CD4-positive, alpha-beta memory T cell (primary cell): ENCODE measurements at regions not wholly inside any gene's neighbourhood (a gene's known extent, or its start where the extent isn't known, plus 50 kb on each side); places are given as distances from the start of the nearest gene placed in this dataset.

Experiments
- CTCF ChIA-PET: fragments of 350-600 bp; sonication (Branson Sonifier 250); formaldehyde crosslinking; loops from one replicate; lab custom pipeline; 2021; ENCODE audit warnings: inconsistent platforms; ENCODE audit not compliant: partially characterized antibody; lab: Charles Lee
- POLR2A ChIA-PET: fragments of 350-600 bp; sonication (Branson Sonifier 250); formaldehyde crosslinking; loops from one replicate; lab custom pipeline; 2021; ENCODE audit not compliant: partially characterized antibody; lab: Charles Lee
- DNase-seq, 5 donors: peaks; one replicate each; pipeline versions ENCODE4 v3.0.0 to v3.0.0-alpha.2; 2020 to 2022; ENCODE audit warnings: mixed read lengths in 1 of 5
- H3K27ac ChIP-seq: one replicate; pipeline ENCODE4 v1.7.0; 2013; ENCODE audit warnings: low read depth, low read length
- H3K27me3 ChIP-seq: 2 replicates; pipeline ENCODE4 v1.7.0; 2013; ENCODE audit warnings: mild to moderate bottlenecking, low read length, moderate library complexity; ENCODE audit not compliant: insufficient read depth
- H3K36me3 ChIP-seq: 2 replicates; pipeline ENCODE4 v1.7.0; 2013; ENCODE audit warnings: mild to moderate bottlenecking, low read length, moderate library complexity; ENCODE audit not compliant: insufficient read depth
- H3K4me1 ChIP-seq: 2 replicates; pipeline ENCODE4 v1.7.0; 2013; ENCODE audit warnings: mild to moderate bottlenecking, low read length, moderate library complexity; ENCODE audit not compliant: insufficient read depth
- H3K4me3 ChIP-seq, 2 donors: one replicate each; pipeline ENCODE4 v1.7.0; 2013; ENCODE audit warnings: low read length in 2 of 2, mild to moderate bottlenecking in 1 of 2
- H3K9me3 ChIP-seq, 2 donors: one replicate each; pipeline ENCODE4 v1.7.0; 2013; ENCODE audit warnings: low read length in 2 of 2, control low read depth in 1 of 2; ENCODE audit not compliant: control insufficient read depth in 1 of 2
- H3K27ac Mint-ChIP-seq, 7 donors: one replicate each; pipeline ENCODE4 v1.8.0; 2020 to 2021; ENCODE audit warnings: mixed read lengths in 7 of 7, mild to moderate bottlenecking in 6 of 7, inconsistent platforms in 3 of 7, moderate library complexity in 3 of 7
- H3K27me3 Mint-ChIP-seq, 2 donors: one replicate each; pipeline ENCODE4 v1.8.0; 2020 to 2021; ENCODE audit warnings: mixed read lengths in 2 of 2
- H3K36me3 Mint-ChIP-seq, 2 donors: one replicate each; pipeline ENCODE4 v1.8.0; 2020 to 2021; ENCODE audit warnings: mixed read lengths in 2 of 2, inconsistent platforms in 1 of 2, mild to moderate bottlenecking in 1 of 2
- H3K4me1 Mint-ChIP-seq, 4 donors: one replicate each; pipeline ENCODE4 v1.8.0; 2020 to 2021; ENCODE audit warnings: mixed read lengths in 4 of 4, mild to moderate bottlenecking in 1 of 4
- H3K4me3 Mint-ChIP-seq, 8 donors: one replicate each; pipeline ENCODE4 v1.8.0; 2020 to 2021; ENCODE audit warnings: mixed read lengths in 8 of 8, mild to moderate bottlenecking in 7 of 8, moderate library complexity in 6 of 8, inconsistent platforms in 3 of 8
- H3K9me3 Mint-ChIP-seq, 8 donors: one replicate each; pipeline ENCODE4 v1.8.0; 2020 to 2021; ENCODE audit warnings: mixed read lengths in 8 of 8, mild to moderate bottlenecking in 5 of 8, inconsistent platforms in 3 of 8, moderate library complexity in 1 of 8
- intact Hi-C: fragments of 100-400 bp; cut with micrococcal nuclease; formaldehyde crosslinking; loops from one replicate; pipeline ENCODE4 v1.15.1; 2023

DNA sequence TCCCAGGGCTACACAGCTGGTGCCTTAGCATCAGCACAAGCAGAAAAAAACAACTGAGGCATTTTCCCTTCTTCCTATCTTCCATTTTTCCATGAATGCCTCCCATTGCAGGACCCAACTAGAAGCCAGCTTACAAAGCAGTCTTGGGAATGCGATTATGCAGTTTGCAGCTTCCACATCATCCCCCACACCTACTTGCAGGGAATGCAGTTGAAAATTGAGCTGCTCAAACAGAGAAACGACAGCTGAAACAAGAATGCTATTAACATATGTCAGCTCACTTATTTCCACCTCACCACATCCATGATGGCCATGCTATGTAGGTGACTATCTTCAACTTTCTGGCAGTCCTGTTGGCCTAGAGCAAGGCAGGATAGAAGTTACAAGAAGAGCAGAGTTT lies 150.6 kb upstream of the KCTD3 start:
- Mint-ChIP-seq H3K9me3 (peaks cover 0 to 6% (median 0%) of the 10 kb centered on the region in 8 donors), H3K27ac (no peak overlapping the region), H3K27me3 (no peaks in the 10 kb centered on the region), H3K4me1 (no peaks in the 10 kb centered on the region), H3K4me3 (no peak overlapping the region), H3K36me3 (no peaks in the 10 kb centered on the region)
- ChIA-PET CTCF (no interaction called here), POLR2A (no interaction called here)
- no peaks in the 10 kb centered on the region for H3K27me3 ChIP-seq
- no peak overlapping the region for H3K27ac ChIP-seq
- H3K4me3 ChIP-seq: no peak overlapping the region
- DNase-seq: no peak
- no peaks in the 10 kb centered on the region for H3K9me3 ChIP-seq
- no peaks in the 10 kb centered on the region for H3K4me1 ChIP-seq
- no peaks in the 10 kb centered on the region for H3K36me3 ChIP-seq
- intact Hi-C loops: no loop called here

DNA sequence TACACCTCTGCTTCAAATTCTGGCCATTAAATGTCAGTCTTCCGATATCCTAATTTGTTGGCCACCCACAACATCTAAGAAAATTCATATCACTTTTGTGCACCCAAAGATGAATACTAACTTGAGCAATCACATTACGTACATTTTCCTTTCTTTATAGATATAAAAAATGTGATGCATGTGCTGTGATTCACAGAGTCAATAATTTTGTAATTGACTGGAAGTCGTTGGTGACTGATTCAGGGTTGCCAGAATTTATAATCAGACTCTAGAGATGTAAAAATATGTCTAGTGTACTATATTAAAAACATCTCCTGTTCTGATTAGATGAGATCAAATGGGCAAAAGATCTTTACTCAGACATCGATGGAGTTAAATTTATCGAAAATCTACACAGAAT lies 150.0 kb upstream of the KCTD3 start:
- no peaks in the 10 kb centered on the region for H3K4me1 Mint-ChIP-seq
- Histone ChIP-seq H3K4me3 (no peak overlapping the region), H3K9me3 (no peaks in the 10 kb centered on the region), H3K27ac (no peak overlapping the region), H3K36me3 (no peaks in the 10 kb centered on the region), H3K27me3 (no peaks in the 10 kb centered on the region), H3K4me1 (no peaks in the 10 kb centered on the region)
- CTCF ChIA-PET: no interaction called here
- POLR2A ChIA-PET: no interaction called here
- H3K36me3 Mint-ChIP-seq: no peaks in the 10 kb centered on the region
- H3K27me3 Mint-ChIP-seq: no peaks in the 10 kb centered on the region
- no peak overlapping the region for H3K27ac Mint-ChIP-seq
- intact Hi-C loops: no loop called here
- DNase-seq: no peak
- no peak overlapping the region for H3K4me3 Mint-ChIP-seq
- peaks cover 0 to 3% (median 0%) of the 10 kb centered on the region in 8 donors for H3K9me3 Mint-ChIP-seq

GRCh38 chr1:215418876-215419447 lies 148.1 kb upstream of the KCTD3 start:
- H3K9me3 ChIP-seq: no peaks in the 10 kb centered on the region
- no peaks in the 10 kb centered on the region for H3K27me3 Mint-ChIP-seq
- no peak overlapping the region for H3K27ac ChIP-seq
- H3K27me3 ChIP-seq: no peaks in the 10 kb centered on the region
- ChIA-PET CTCF (no interaction called here), POLR2A (no interaction called here)
- no peak overlapping the region for H3K4me3 Mint-ChIP-seq
- intact Hi-C loops: no loop called here
- H3K4me1 Mint-ChIP-seq: no peaks in the 10 kb centered on the region
- no peaks in the 10 kb centered on the region for H3K36me3 ChIP-seq
- no peak overlapping the region for H3K4me3 ChIP-seq
- no peak for DNase-seq
- H3K4me1 ChIP-seq: no peaks in the 10 kb centered on the region
- peaks cover 0 to 5% (median 0%) of the 10 kb centered on the region in 8 donors for H3K9me3 Mint-ChIP-seq
- no peaks in the 10 kb centered on the region for H3K36me3 Mint-ChIP-seq
- H3K27ac Mint-ChIP-seq: peak overlapping the region in 1 of 7 donors; percentile 26

DNA sequence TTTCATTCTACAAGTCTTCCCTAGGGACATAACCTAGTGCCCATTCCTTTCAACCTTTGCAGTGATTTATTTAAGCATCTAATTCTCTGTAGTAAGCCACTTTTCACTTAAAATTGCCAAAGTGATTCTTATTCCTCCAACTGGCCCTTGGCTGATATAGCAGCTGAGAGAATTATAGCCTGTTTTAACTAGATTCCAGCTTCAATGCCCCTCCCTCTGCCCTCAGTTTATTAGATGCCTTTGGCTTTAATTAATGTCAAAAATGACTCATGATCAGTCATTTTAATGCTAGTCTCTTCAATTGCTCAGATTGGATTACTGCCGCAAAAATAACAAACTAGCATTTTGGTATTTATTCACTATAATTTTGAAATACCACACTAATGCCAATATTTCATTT lies 145.4 kb upstream of the KCTD3 start:
- H3K9me3 ChIP-seq: no peaks in the 10 kb centered on the region
- no peak overlapping the region for H3K27ac Mint-ChIP-seq
- H3K4me1 ChIP-seq: no peaks in the 10 kb centered on the region
- H3K27me3 ChIP-seq: no peaks in the 10 kb centered on the region
- no peak overlapping the region for H3K4me3 Mint-ChIP-seq
- H3K4me1 Mint-ChIP-seq: no peaks in the 10 kb centered on the region
- H3K9me3 Mint-ChIP-seq: peaks cover 0 to 5% (median 0%) of the 10 kb centered on the region in 8 donors
- CTCF ChIA-PET: no interaction called here
- DNase-seq: no peak
- no peaks in the 10 kb centered on the region for H3K27me3 Mint-ChIP-seq
- H3K27ac ChIP-seq: no peak overlapping the region
- H3K36me3 ChIP-seq: no peaks in the 10 kb centered on the region
- POLR2A ChIA-PET: no interaction called here
- intact Hi-C loops: no loop called here
- H3K4me3 ChIP-seq: no peak overlapping the region
- no peaks in the 10 kb centered on the region for H3K36me3 Mint-ChIP-seq

- Mint-ChIP-seq H3K27me3 (no peaks in the 10 kb centered on the region), H3K36me3 (no peaks in the 10 kb centered on the region), H3K4me1 (no peaks in the 10 kb centered on the region), H3K27ac (no peak overlapping the region), H3K4me3 (no peak overlapping the region), H3K9me3 (peaks cover 3 to 13% (median 7%) of the 10 kb centered on the region in 8 donors)
- Histone ChIP-seq H3K4me3 (no peak overlapping the region), H3K36me3 (no peaks in the 10 kb centered on the region), H3K9me3 (no peaks in the 10 kb centered on the region), H3K4me1 (no peaks in the 10 kb centered on the region), H3K27ac (no peak overlapping the region), H3K27me3 (no peaks in the 10 kb centered on the region)
- ChIA-PET POLR2A (no interaction called here), CTCF (no interaction called here)
- DNase-seq: no peak
- intact Hi-C loops: no loop called here
Observed at GRCh38 chr1:215423288-215423687, 143.8 kb upstream of the KCTD3 start.

DNA sequence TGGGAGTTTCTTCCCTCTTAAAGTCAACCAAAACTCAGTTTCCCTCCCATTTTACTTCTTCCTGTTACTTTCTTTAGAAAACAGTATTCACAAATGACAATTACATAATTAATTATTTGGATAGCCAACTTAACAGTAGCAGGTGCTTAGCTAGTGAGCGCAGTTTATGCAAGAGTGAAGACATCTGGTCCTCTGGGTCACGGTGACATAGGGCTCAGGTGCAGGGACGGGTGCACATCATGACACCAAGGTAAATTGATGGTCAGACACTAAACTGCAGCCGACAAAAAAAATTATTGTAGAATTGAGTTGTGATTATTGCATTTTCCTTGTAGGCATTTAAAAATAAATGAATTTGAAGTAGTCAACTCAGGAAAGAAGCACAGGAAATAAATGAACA lies 142.0 kb upstream of the KCTD3 start:
- Mint-ChIP-seq H3K4me1 (no peaks in the 10 kb centered on the region), H3K27ac (no peak overlapping the region), H3K4me3 (no peak overlapping the region), H3K27me3 (no peaks in the 10 kb centered on the region), H3K36me3 (no peaks in the 10 kb centered on the region), H3K9me3 (peaks cover 4 to 23% (median 9%) of the 10 kb centered on the region in 8 donors)
- POLR2A ChIA-PET: no interaction called here
- H3K27me3 ChIP-seq: no peaks in the 10 kb centered on the region
- CTCF ChIA-PET: no interaction called here
- H3K36me3 ChIP-seq: no peaks in the 10 kb centered on the region
- DNase-seq: no peak
- H3K4me1 ChIP-seq: no peaks in the 10 kb centered on the region
- no peak overlapping the region for H3K27ac ChIP-seq
- intact Hi-C loops: no loop called here
- no peaks in the 10 kb centered on the region for H3K9me3 ChIP-seq
- no peak overlapping the region for H3K4me3 ChIP-seq

GRCh38 chr1:215426101-215426500 lies 141.0 kb upstream of the KCTD3 start:
- Mint-ChIP-seq H3K27me3 (no peaks in the 10 kb centered on the region), H3K36me3 (no peaks in the 10 kb centered on the region), H3K9me3 (peaks cover 7 to 26% (median 10%) of the 10 kb centered on the region in 8 donors), H3K27ac (no peak overlapping the region), H3K4me1 (no peaks in the 10 kb centered on the region), H3K4me3 (no peak overlapping the region)
- H3K27ac ChIP-seq: no peak overlapping the region
- no peaks in the 10 kb centered on the region for H3K9me3 ChIP-seq
- no peak for DNase-seq
- no peak overlapping the region for H3K4me3 ChIP-seq
- H3K27me3 ChIP-seq: no peaks in the 10 kb centered on the region
- H3K36me3 ChIP-seq: no peaks in the 10 kb centered on the region
- H3K4me1 ChIP-seq: no peaks in the 10 kb centered on the region
- intact Hi-C loops: no loop called here
- POLR2A ChIA-PET: no interaction called here
- CTCF ChIA-PET: no interaction called here
